ENCODE measurements at regions not wholly inside any gene's neighbourhood (a gene's known extent, or its start where the extent isn't known, plus 50 kb on each side); places are given as distances from the start of the nearest gene placed in this dataset.

DNA sequence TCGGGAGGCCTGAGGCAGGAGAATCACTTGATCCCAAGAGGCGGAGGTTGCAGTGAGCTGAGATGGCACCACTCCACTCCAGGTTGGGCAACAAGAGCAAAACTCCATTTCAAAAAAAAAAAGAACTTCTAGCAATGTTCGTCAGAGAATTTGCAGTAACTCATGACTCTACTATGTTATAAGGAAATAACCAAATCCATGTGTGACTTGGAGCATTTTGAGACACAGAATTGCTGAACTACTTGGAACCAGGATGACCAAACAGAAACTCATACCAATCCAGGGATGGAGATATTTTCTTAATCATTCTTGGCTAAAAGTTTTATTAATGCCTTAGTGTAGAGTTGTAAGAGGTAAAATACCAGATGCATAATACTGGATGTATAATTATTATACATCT is 99.9 kb upstream of the BNC2 start:
- TF ChIP-seq CTCF (conservative IDR thresholded peaks at IDR 0.05; ENCODE audit: low read depth, low read length) (no peak), EZH2 (IDR thresholded peaks at IDR 0.05; ENCODE audit: borderline replicate concordance, low read depth, low read length, poor library complexity, severe bottlenecking) (no peak)
